Transverse colon (tissue), 3 donors: ENCODE measurements at regions not wholly inside any gene's neighbourhood (a gene's known extent, or its start where the extent isn't known, plus 50 kb on each side); places are given as distances from the start of the nearest gene placed in this dataset.

ENCODE experiments used
- POLR2A ChIP-seq: fragments of 450-650 bp; IDR thresholded peaks from one replicate; pipeline ENCODE4 v1.6.1; 2016; ENCODE audit warnings: antibody characterized with exemption, mild to moderate bottlenecking, moderate library complexity
- TF ChIP-seq, protein P1 (sequence below), 5 experiments: fragments of 200-600 bp in 3 of 5; fragments of 450-650 bp in 2 of 5; sonication (generic) in 3 of 5; IDR thresholded peaks; 1 replicate in 2 of 5; 2 replicates in 3 of 5; pipeline ENCODE4 v1.5.1; 2016 to 2017; ENCODE audit warnings: antibody characterized with exemption in 5 of 5, inconsistent platforms in 3 of 5, mild to moderate bottlenecking in 2 of 5, moderate library complexity in 1 of 5

DNA sequence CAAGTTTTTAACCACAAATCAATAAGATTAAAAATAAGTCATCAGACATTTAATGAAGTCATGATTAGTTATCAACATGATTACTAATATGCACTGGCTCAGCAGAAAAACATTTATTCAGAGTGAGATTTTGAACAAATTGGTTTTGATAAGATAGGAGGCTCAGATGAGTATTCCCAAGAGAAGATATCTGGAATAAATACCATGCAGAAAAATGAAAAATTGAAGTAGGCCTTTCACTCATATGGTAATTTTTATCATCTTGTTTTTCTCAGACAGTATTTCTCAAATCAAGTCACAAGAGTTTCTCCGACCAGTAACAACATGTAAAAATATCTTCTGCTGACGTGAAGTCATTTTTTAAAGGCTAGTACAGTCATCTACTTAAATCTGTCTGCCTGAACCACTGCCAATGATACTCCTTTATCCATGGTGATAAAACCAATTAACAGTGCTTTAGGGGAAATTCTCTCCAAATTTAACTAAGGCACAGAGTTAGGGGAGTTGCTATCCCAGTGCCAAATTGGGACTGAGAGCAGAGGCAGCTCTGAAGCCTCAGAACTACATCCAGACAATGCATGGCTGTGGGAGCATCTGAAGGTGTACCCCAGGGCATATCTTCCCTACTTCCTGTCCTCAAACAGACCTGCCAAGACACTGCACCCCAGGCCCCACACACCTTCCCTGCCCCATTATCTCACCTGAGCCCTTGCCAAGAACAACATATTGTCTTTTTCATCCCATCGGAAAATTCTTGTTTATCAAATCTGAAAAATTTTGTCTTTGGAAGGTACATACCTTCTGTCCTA, 105.5 kb upstream of the TSLP start:
- TF ChIP-seq, protein P1, sequence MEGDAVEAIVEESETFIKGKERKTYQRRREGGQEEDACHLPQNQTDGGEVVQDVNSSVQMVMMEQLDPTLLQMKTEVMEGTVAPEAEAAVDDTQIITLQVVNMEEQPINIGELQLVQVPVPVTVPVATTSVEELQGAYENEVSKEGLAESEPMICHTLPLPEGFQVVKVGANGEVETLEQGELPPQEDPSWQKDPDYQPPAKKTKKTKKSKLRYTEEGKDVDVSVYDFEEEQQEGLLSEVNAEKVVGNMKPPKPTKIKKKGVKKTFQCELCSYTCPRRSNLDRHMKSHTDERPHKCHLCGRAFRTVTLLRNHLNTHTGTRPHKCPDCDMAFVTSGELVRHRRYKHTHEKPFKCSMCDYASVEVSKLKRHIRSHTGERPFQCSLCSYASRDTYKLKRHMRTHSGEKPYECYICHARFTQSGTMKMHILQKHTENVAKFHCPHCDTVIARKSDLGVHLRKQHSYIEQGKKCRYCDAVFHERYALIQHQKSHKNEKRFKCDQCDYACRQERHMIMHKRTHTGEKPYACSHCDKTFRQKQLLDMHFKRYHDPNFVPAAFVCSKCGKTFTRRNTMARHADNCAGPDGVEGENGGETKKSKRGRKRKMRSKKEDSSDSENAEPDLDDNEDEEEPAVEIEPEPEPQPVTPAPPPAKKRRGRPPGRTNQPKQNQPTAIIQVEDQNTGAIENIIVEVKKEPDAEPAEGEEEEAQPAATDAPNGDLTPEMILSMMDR (IDR thresholded peaks at IDR 0.05), result no peak
- TF ChIP-seq POLR2A, result no peak
